Mammary epithelial cell (primary cell): ENCODE measurements at regions not wholly inside any gene's neighbourhood (a gene's known extent, or its start where the extent isn't known, plus 50 kb on each side); places are given as distances from the start of the nearest gene placed in this dataset.

Experiments
- EZH2 ChIP-seq: IDR thresholded peaks from 2 replicates; pipeline ENCODE4 v1.6.1; 2012; ENCODE audit warnings: low read length, inconsistent platforms, borderline replicate concordance
- TF ChIP-seq, protein P1 (sequence below), 2 donors: IDR thresholded peaks in 1 of 2; conservative IDR thresholded peaks in 1 of 2; 2 replicates each; pipeline ENCODE4 v1.5.1; 2011 to 2012; ENCODE audit warnings: inconsistent platforms in 2 of 2, low read length in 2 of 2, mild to moderate bottlenecking in 2 of 2, control low read depth in 1 of 2, low read depth in 1 of 2; ENCODE audit not compliant: insufficient read depth in 1 of 2; ENCODE audit errors: extremely low read depth in 1 of 2

- no peak for TF ChIP-seq EZH2
- TF ChIP-seq, protein P1, sequence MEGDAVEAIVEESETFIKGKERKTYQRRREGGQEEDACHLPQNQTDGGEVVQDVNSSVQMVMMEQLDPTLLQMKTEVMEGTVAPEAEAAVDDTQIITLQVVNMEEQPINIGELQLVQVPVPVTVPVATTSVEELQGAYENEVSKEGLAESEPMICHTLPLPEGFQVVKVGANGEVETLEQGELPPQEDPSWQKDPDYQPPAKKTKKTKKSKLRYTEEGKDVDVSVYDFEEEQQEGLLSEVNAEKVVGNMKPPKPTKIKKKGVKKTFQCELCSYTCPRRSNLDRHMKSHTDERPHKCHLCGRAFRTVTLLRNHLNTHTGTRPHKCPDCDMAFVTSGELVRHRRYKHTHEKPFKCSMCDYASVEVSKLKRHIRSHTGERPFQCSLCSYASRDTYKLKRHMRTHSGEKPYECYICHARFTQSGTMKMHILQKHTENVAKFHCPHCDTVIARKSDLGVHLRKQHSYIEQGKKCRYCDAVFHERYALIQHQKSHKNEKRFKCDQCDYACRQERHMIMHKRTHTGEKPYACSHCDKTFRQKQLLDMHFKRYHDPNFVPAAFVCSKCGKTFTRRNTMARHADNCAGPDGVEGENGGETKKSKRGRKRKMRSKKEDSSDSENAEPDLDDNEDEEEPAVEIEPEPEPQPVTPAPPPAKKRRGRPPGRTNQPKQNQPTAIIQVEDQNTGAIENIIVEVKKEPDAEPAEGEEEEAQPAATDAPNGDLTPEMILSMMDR (conservative IDR thresholded peaks at IDR 0.05 in 1 of 2, IDR thresholded peaks at IDR 0.05 in 1 of 2; ENCODE audit: extremely low read depth in 1 of 2, insufficient read depth in 1 of 2, low read depth in 1 of 2, low read length in 2 of 2), result no peak
Measured at GRCh38 chr7:21373031-21373430, 54.9 kb upstream of the SP4 start.
